HepG2 (cell line): ENCODE measurements at regions not wholly inside any gene's neighbourhood (a gene's known extent, or its start where the extent isn't known, plus 50 kb on each side); places are given as distances from the start of the nearest gene placed in this dataset.

ENCODE experiments used
- HNRNPL ChIP-seq: fragments of 200-400 bp; formaldehyde crosslinking; IDR thresholded peaks from 2 replicates; pipeline ENCODE4 v1.6.1; 2017; ENCODE audit warnings: mild to moderate bottlenecking, low read depth, low read length
- MYC ChIP-seq: sonication (generic); formaldehyde crosslinking; IDR thresholded peaks from 2 replicates; pipeline ENCODE4 v1.9.0; 2021; ENCODE audit warnings: missing genetic modification reagents, borderline replicate concordance
- RFX3 ChIP-seq: IDR thresholded peaks from 2 replicates; pipeline ENCODE4 v1.6.1; 2016; ENCODE audit warnings: missing biosample characterization, missing genetic modification reagents
- TCF12 ChIP-seq, 2 experiments: fragments of 450-650 bp in 1 of 2; sonication (generic) in 1 of 2; formaldehyde crosslinking in 1 of 2; IDR thresholded peaks; 2 replicates each; pipeline versions ENCODE4 v1.6.1 to v1.8.0; 2017 to 2022; ENCODE audit warnings: antibody characterized with exemption in 1 of 2, mild to moderate bottlenecking in 1 of 2, missing genetic modification reagents in 1 of 2, moderate library complexity in 1 of 2
- ZNF101 ChIP-seq: sonication (generic); formaldehyde crosslinking; IDR thresholded peaks from 2 replicates; pipeline ENCODE4 v1.4.0; 2020; ENCODE audit warnings: mild to moderate bottlenecking, low read depth, missing genetic modification reagents, borderline replicate concordance
- ZNF138 ChIP-seq: sonication (generic); formaldehyde crosslinking; IDR thresholded peaks from 2 replicates; pipeline ENCODE4 v1.5.0; 2020; ENCODE audit warnings: mild to moderate bottlenecking, low read depth, missing genetic modification reagents
- ZNF205 ChIP-seq: IDR thresholded peaks from 2 replicates; pipeline ENCODE4 v1.6.1; 2018; ENCODE audit warnings: missing biosample characterization, missing genetic modification reagents
- TF ChIP-seq, protein P1 (sequence below): sonication (generic); formaldehyde crosslinking; IDR thresholded peaks from 2 replicates; pipeline ENCODE4 v1.5.1; 2020; ENCODE audit warnings: missing genetic modification reagents, mild to moderate bottlenecking, borderline replicate concordance

GRCh38 chr6:91130126-91130525 lies 543.3 kb upstream of the MAP3K7 start:
- TF ChIP-seq TCF12 (IDR thresholded peaks at IDR 0.05) (no peak), TCF12 (CRISPR knock-in tag; IDR thresholded peaks at IDR 0.05) (no peak), ZNF205 (no peak), ZNF101 (CRISPR knock-in tag) (no peak), MYC (CRISPR knock-in tag) (no peak), ZNF138 (CRISPR knock-in tag) (no peak), HNRNPL (no peak), RFX3 (CRISPR knock-in tag) (no peak)
- TF ChIP-seq, protein P1, sequence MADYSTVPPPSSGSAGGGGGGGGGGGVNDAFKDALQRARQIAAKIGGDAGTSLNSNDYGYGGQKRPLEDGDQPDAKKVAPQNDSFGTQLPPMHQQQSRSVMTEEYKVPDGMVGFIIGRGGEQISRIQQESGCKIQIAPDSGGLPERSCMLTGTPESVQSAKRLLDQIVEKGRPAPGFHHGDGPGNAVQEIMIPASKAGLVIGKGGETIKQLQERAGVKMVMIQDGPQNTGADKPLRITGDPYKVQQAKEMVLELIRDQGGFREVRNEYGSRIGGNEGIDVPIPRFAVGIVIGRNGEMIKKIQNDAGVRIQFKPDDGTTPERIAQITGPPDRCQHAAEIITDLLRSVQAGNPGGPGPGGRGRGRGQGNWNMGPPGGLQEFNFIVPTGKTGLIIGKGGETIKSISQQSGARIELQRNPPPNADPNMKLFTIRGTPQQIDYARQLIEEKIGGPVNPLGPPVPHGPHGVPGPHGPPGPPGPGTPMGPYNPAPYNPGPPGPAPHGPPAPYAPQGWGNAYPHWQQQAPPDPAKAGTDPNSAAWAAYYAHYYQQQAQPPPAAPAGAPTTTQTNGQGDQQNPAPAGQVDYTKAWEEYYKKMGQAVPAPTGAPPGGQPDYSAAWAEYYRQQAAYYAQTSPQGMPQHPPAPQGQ (CRISPR knock-in tag) = no peak
